Liver (tissue), 3 donors: ENCODE measurements at regions not wholly inside any gene's neighbourhood (a gene's known extent, or its start where the extent isn't known, plus 50 kb on each side); places are given as distances from the start of the nearest gene placed in this dataset.

Experiments used
- CTCF ChIP-seq: fragments of 150-350 bp; IDR thresholded peaks from 2 replicates; pipeline ENCODE4 v1.5.1; 2017; ENCODE audit warnings: improper control_type of control experiment, low read depth, low read length; ENCODE audit not compliant: missing input control
- GABPA ChIP-seq, 2 donors: IDR thresholded peaks in 1 of 2; conservative IDR thresholded peaks in 1 of 2; 2 replicates each; pipeline ENCODE4 v1.6.1; 2016; ENCODE audit warnings: antibody characterized with exemption in 2 of 2, mild to moderate bottlenecking in 1 of 2, moderate library complexity in 1 of 2
- JUND ChIP-seq, 2 donors: IDR thresholded peaks; 2 replicates each; pipeline ENCODE4 v1.6.1; 2016; ENCODE audit warnings: antibody characterized with exemption in 2 of 2
- RAD21 ChIP-seq, 2 donors: IDR thresholded peaks; 2 replicates each; pipeline ENCODE4 v1.6.1; 2016; ENCODE audit warnings: antibody characterized with exemption in 2 of 2, mild to moderate bottlenecking in 2 of 2
- REST ChIP-seq: IDR thresholded peaks from 2 replicates; pipeline ENCODE4 v1.6.1; 2016; ENCODE audit warnings: antibody characterized with exemption, mild to moderate bottlenecking
- RXRA ChIP-seq, 2 donors: IDR thresholded peaks; 2 replicates each; pipeline ENCODE4 v1.6.1; 2017 to 2018; ENCODE audit warnings: antibody characterized with exemption in 2 of 2, mild to moderate bottlenecking in 1 of 2
- TAF1 ChIP-seq: conservative IDR thresholded peaks from 2 replicates; pipeline ENCODE4 v1.6.1; 2016; ENCODE audit warnings: antibody characterized with exemption, mild to moderate bottlenecking
- YY1 ChIP-seq: IDR thresholded peaks from 2 replicates; pipeline ENCODE4 v1.6.1; 2016; ENCODE audit warnings: antibody characterized with exemption, mild to moderate bottlenecking
- donor health status: healthy.
- donor health status: healthy.

GRCh38 chr12:125688881-125689280 lies 623.6 kb downstream of the AACS start:
- TF ChIP-seq CTCF (no peak), YY1 (no peak), REST (no peak), RAD21 (IDR thresholded peaks at IDR 0.05) (no peak), RXRA (IDR thresholded peaks at IDR 0.05) (no peak), TAF1 (no peak), JUND (IDR thresholded peaks at IDR 0.05) (no peak), GABPA (IDR thresholded peaks at IDR 0.05 in 1 of 2, conservative IDR thresholded peaks at IDR 0.05 in 1 of 2) (no peak)
